OCI-LY1 (cell line): ENCODE measurements at regions not wholly inside any gene's neighbourhood (a gene's known extent, or its start where the extent isn't known, plus 50 kb on each side); places are given as distances from the start of the nearest gene placed in this dataset.

Experiments used
- CTCF ChIP-seq: fragments of 200-600 bp; sonication (generic), shearing (Covaris generic); IDR thresholded peaks from 2 replicates; pipeline ENCODE4 v1.5.1; 2017; ENCODE audit warnings: mild to moderate bottlenecking, antibody characterized with exemption, low read length, moderate library complexity, mixed read lengths
- EZH2 ChIP-seq: fragments of 200-600 bp; sonication (generic), shearing (Covaris generic); IDR thresholded peaks from 2 replicates; pipeline ENCODE4 v1.8.0; 2017; ENCODE audit warnings: borderline replicate concordance, mixed run types, mild to moderate bottlenecking, antibody characterized with exemption, low read length, moderate library complexity, mixed read lengths

- TF ChIP-seq EZH2, result no peak
- peak; percentile 50 for TF ChIP-seq CTCF
Measured at GRCh38 chr18:46408334-46408987, 248.6 kb downstream of the LOXHD1 start.
